Osteoblast (primary cell): ENCODE measurements at regions not wholly inside any gene's neighbourhood (a gene's known extent, or its start where the extent isn't known, plus 50 kb on each side); places are given as distances from the start of the nearest gene placed in this dataset.

ENCODE experiments used
- DNase-seq: peaks from one replicate; pipeline ENCODE4 v3.0.0; 2011; ENCODE audit warnings: low spot score, mixed read lengths; ENCODE audit not compliant: insufficient read length; ENCODE audit errors: missing footprints
- H2AFZ ChIP-seq: 2 replicates; pipeline ENCODE4 v1.6.0; 2011; ENCODE audit warnings: mild to moderate bottlenecking, low read length
- H3K27ac ChIP-seq: 2 replicates; pipeline ENCODE4 v1.5.1; 2011; ENCODE audit warnings: mild to moderate bottlenecking, low read depth, low read length, moderate library complexity
- H3K27me3 ChIP-seq: 2 replicates; pipeline ENCODE4 v1.6.0; 2012; ENCODE audit warnings: mild to moderate bottlenecking, control low read depth, inconsistent platforms, low read length, moderate library complexity; ENCODE audit not compliant: insufficient read depth
- H3K36me3 ChIP-seq: 2 replicates; pipeline ENCODE4 v1.5.1; 2011; ENCODE audit warnings: mild to moderate bottlenecking, low read length, control low read depth, moderate library complexity; ENCODE audit not compliant: insufficient read depth
- H3K4me1 ChIP-seq: 2 replicates; pipeline ENCODE4 v1.5.1; 2011; ENCODE audit warnings: mild to moderate bottlenecking, low read length, control low read depth, moderate library complexity; ENCODE audit not compliant: insufficient read depth
- H3K4me2 ChIP-seq: 2 replicates; pipeline ENCODE4 v1.6.0; 2011; ENCODE audit warnings: mild to moderate bottlenecking, low read length; ENCODE audit not compliant: insufficient read depth
- H3K4me3 ChIP-seq: fragments of 200-600 bp; sonication (generic); 3 replicates; pipeline ENCODE4 v1.5.1; 2012; ENCODE audit warnings: mild to moderate bottlenecking, low read length, inconsistent platforms; ENCODE audit not compliant: insufficient read depth
- H3K79me2 ChIP-seq: 2 replicates; pipeline ENCODE4 v1.6.0; 2012; ENCODE audit warnings: mild to moderate bottlenecking, low read length, control low read depth, inconsistent platforms; ENCODE audit not compliant: insufficient read depth
- H3K9me3 ChIP-seq: 2 replicates; pipeline ENCODE4 v1.5.1; 2011; ENCODE audit warnings: low read depth, low read length, control low read depth
- H4K20me1 ChIP-seq: 2 replicates; pipeline ENCODE4 v1.6.0; 2012; ENCODE audit warnings: mild to moderate bottlenecking, low read length, control low read depth; ENCODE audit not compliant: insufficient read depth
- TF ChIP-seq, protein P1 (sequence below): IDR thresholded peaks from 2 replicates; pipeline ENCODE4 v1.5.1; 2011; ENCODE audit warnings: mild to moderate bottlenecking, low read depth, low read length, moderate library complexity; ENCODE audit errors: extremely low read depth

DNA sequence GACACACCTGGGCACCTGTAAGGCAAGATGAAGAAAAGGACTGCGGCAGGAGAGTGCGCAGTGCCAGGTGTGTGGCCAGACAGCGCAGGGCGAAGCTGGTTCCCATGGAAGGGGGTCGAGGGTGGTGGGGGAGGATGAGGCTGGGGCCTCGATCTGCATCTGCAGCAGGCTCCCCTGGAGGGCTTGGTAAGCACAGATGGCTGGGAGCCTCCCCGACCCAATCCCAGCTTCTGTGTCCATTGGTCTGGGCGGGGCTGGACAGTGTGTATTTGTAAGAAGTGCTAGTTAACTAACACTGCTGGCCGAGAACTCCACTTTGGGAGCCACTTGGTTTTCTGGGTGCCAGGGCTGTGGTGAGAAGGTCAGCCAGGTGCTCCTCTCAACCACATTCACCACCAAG is 385.1 kb upstream of the IRX1 start:
- H3K9me3 ChIP-seq = no peaks in the 10 kb centered on the region
- H3K27ac ChIP-seq = no peak overlapping the region
- H2AFZ ChIP-seq = no peak overlapping the region
- no peak overlapping the region for H3K4me2 ChIP-seq
- H3K27me3 ChIP-seq = no peaks in the 10 kb centered on the region
- no peaks in the 10 kb centered on the region for H3K36me3 ChIP-seq
- TF ChIP-seq, protein P1, sequence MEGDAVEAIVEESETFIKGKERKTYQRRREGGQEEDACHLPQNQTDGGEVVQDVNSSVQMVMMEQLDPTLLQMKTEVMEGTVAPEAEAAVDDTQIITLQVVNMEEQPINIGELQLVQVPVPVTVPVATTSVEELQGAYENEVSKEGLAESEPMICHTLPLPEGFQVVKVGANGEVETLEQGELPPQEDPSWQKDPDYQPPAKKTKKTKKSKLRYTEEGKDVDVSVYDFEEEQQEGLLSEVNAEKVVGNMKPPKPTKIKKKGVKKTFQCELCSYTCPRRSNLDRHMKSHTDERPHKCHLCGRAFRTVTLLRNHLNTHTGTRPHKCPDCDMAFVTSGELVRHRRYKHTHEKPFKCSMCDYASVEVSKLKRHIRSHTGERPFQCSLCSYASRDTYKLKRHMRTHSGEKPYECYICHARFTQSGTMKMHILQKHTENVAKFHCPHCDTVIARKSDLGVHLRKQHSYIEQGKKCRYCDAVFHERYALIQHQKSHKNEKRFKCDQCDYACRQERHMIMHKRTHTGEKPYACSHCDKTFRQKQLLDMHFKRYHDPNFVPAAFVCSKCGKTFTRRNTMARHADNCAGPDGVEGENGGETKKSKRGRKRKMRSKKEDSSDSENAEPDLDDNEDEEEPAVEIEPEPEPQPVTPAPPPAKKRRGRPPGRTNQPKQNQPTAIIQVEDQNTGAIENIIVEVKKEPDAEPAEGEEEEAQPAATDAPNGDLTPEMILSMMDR = no peak
- H4K20me1 ChIP-seq = no peaks in the 10 kb centered on the region
- no peak for DNase-seq
- no peaks in the 10 kb centered on the region for H3K79me2 ChIP-seq
- no peak overlapping the region for H3K4me3 ChIP-seq
- H3K4me1 ChIP-seq = no peaks in the 10 kb centered on the region

DNA sequence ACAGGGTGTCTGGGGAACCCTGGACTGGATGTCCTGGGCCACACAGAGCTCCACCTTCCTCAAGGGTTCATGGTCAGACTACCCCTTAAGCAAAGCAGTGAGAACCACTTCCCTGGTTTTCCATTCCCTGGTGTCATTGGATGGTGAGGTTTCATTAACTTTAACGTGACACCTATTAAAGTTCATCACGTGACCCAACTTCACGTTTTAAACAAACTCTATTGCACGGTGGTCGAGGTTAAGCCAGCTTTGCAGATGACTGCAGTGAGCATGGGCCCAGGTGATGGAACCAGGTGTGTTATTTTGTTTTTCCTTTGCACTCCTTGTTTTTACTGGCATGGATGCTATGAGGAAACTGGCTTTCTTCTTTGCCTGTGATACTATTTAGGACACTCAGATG is 385.7 kb upstream of the IRX1 start:
- H2AFZ ChIP-seq = no peak overlapping the region
- no peak for DNase-seq
- H4K20me1 ChIP-seq = no peaks in the 10 kb centered on the region
- no peaks in the 10 kb centered on the region for H3K4me1 ChIP-seq
- H3K4me3 ChIP-seq = no peak overlapping the region
- H3K27ac ChIP-seq = no peak overlapping the region
- no peaks in the 10 kb centered on the region for H3K27me3 ChIP-seq
- H3K36me3 ChIP-seq = no peaks in the 10 kb centered on the region
- TF ChIP-seq, protein P1 = no peak
- H3K79me2 ChIP-seq = no peaks in the 10 kb centered on the region
- no peak overlapping the region for H3K4me2 ChIP-seq
- no peaks in the 10 kb centered on the region for H3K9me3 ChIP-seq

DNA sequence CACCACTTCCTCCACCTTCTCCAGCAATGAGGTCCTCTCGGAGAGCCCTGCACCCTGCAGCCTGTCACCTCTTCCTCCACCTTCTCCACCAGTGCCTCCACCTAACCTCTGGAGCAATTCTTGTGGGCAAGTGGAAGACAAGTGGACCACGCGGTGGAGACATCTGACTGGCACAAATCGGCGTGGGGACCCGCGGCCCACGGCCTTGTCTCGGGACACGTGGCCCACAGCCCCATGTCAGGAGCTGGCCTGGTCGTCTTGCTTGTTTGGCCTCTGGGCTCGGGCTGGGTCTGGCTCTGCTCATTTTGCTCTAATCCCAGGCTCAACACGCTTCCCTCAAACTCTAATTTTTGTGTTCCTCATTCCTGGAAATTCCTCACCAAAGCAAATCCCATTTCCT is 393.1 kb upstream of the IRX1 start:
- no peaks in the 10 kb centered on the region for H3K79me2 ChIP-seq
- H3K9me3 ChIP-seq = peaks cover 3% of the 10 kb centered on the region
- TF ChIP-seq, protein P1 = no peak
- no peaks in the 10 kb centered on the region for H3K27me3 ChIP-seq
- no peak overlapping the region for H3K4me3 ChIP-seq
- no peak overlapping the region for H3K4me2 ChIP-seq
- H3K36me3 ChIP-seq = no peaks in the 10 kb centered on the region
- H2AFZ ChIP-seq = no peak overlapping the region
- no peak for DNase-seq
- H3K27ac ChIP-seq = no peak overlapping the region
- no peaks in the 10 kb centered on the region for H3K4me1 ChIP-seq
- no peaks in the 10 kb centered on the region for H4K20me1 ChIP-seq

DNA sequence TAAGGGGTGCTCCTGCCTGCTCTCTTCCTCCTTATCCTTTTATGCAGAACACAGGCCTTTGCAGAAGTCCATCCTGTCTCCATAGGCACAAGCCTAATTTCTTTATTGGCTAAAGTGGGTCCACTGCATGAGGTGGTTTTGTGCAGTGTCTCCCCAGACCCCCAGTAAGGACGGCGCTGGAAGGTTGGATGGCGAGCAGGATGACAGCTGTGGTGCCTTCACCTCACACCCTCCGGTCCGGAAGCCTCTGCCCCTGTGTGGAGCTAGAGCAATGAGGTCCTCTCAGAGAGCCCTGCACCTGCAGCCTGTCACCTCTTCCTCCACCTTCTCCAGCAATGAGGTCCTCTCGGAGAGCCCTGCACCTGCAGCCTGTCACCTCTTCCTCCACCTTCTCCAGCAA is 393.7 kb upstream of the IRX1 start:
- no peak overlapping the region for H3K27ac ChIP-seq
- no peaks in the 10 kb centered on the region for H3K4me1 ChIP-seq
- no peaks in the 10 kb centered on the region for H3K79me2 ChIP-seq
- no peak overlapping the region for H3K4me3 ChIP-seq
- no peaks in the 10 kb centered on the region for H4K20me1 ChIP-seq
- H3K36me3 ChIP-seq = no peaks in the 10 kb centered on the region
- peaks cover 3% of the 10 kb centered on the region for H3K9me3 ChIP-seq
- no peak for DNase-seq
- H2AFZ ChIP-seq = no peak overlapping the region
- TF ChIP-seq, protein P1 = no peak
- H3K27me3 ChIP-seq = no peaks in the 10 kb centered on the region
- no peak overlapping the region for H3K4me2 ChIP-seq
